Hepatocyte (in vitro differentiated cells): ENCODE measurements at regions not wholly inside any gene's neighbourhood (a gene's known extent, or its start where the extent isn't known, plus 50 kb on each side); places are given as distances from the start of the nearest gene placed in this dataset.

Experiments
- DNase-seq: peaks from one replicate; pipeline ENCODE4 v3.0.0-alpha.2; 2016; ENCODE audit warnings: low spot score
- H2AFZ ChIP-seq: fragments of 200-600 bp; sonication (generic); 2 replicates; pipeline ENCODE4 v1.6.0; 2016; ENCODE audit warnings: antibody characterized with exemption, mild to moderate bottlenecking
- H3K27ac ChIP-seq: fragments of 200-600 bp; sonication (generic); 2 replicates; pipeline ENCODE4 v1.5.1; 2016; ENCODE audit warnings: mild to moderate bottlenecking
- H3K27me3 ChIP-seq: fragments of 200-600 bp; sonication (generic); 2 replicates; pipeline ENCODE4 v1.6.1; 2016
- H3K36me3 ChIP-seq: fragments of 200-600 bp; sonication (generic); replicated peaks from 2 replicates; pipeline ENCODE4 v1.5.1; 2016; ENCODE audit warnings: low read depth; ENCODE audit not compliant: insufficient read depth
- H3K4me1 ChIP-seq: fragments of 200-600 bp; sonication (generic); 2 replicates; pipeline ENCODE4 v1.5.1; 2016; ENCODE audit warnings: mild to moderate bottlenecking, moderate library complexity; ENCODE audit not compliant: insufficient read depth
- H3K4me2 ChIP-seq: fragments of 200-600 bp; sonication (generic); 2 replicates; pipeline ENCODE4 v1.6.0; 2016
- H3K4me3 ChIP-seq: fragments of 200-600 bp; sonication (generic); 2 replicates; pipeline ENCODE4 v1.5.1; 2016; ENCODE audit warnings: mild to moderate bottlenecking
- H3K79me2 ChIP-seq: fragments of 200-600 bp; sonication (generic); 2 replicates; pipeline ENCODE4 v1.6.0; 2017; ENCODE audit warnings: mild to moderate bottlenecking
- H3K9me2 ChIP-seq: fragments of 200-600 bp; sonication (generic); replicated peaks from 2 replicates; pipeline ENCODE4 v1.6.0; 2017; ENCODE audit warnings: mild to moderate bottlenecking; ENCODE audit not compliant: insufficient read depth
- H3K9me3 ChIP-seq: fragments of 200-600 bp; sonication (generic); 2 replicates; pipeline ENCODE4 v1.5.1; 2016; ENCODE audit warnings: low read depth, mild to moderate bottlenecking
- H4K20me1 ChIP-seq: fragments of 200-600 bp; sonication (generic); 2 replicates; pipeline ENCODE4 v1.6.0; 2016; ENCODE audit warnings: mild to moderate bottlenecking; ENCODE audit not compliant: insufficient read depth, poor library complexity, severe bottlenecking
- CTCF ChIP-seq: fragments of 200-600 bp; sonication (generic); IDR thresholded peaks from 2 replicates; pipeline ENCODE4 v1.5.1; 2016; ENCODE audit warnings: antibody characterized with exemption, mild to moderate bottlenecking; ENCODE audit not compliant: poor library complexity
- EZH2 ChIP-seq: fragments of 200-600 bp; sonication (generic); IDR thresholded peaks from 2 replicates; pipeline ENCODE4 v1.6.1; 2016; ENCODE audit warnings: antibody characterized with exemption, mild to moderate bottlenecking, borderline replicate concordance
- EZH2phosphoT487 ChIP-seq: fragments of 200-600 bp; sonication (generic); IDR thresholded peaks from one replicate; pipeline ENCODE4 v1.6.1; 2018; ENCODE audit warnings: antibody characterized with exemption, mild to moderate bottlenecking, low read depth, moderate library complexity; ENCODE audit not compliant: unreplicated experiment, severe bottlenecking
- WGBS: methylation state at CpG from one replicate; pipeline ENCODE4 v1.1.6; 2016; ENCODE audit warnings: low lambda C conversion rate; ENCODE audit errors: missing lambda C conversion rate; 5-methylcytosine and 5-hydroxymethylcytosine counted together

DNA sequence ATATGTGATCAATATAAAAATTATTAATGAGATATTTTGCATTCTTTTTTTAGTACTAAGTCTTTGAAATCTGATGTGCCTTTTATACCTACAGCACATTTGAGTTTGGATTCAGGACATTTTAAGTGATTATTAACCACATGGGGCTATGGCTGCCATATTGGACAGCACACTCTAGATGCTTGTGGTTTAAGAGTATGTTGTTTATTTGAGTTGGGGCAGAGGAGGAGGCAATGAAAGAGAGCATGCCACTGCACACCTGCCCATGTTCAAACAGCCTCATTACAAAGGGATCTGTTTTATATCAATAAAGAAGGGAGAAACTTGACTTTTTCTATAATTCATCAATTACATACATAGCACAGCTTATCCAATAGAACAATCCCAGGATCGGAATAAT lies 99.4 kb upstream of the EDEM3 start:
- Histone ChIP-seq H4K20me1 (no peaks in the 10 kb centered on the region), H3K4me1 (no peaks in the 10 kb centered on the region), H3K27ac (no peak overlapping the region), H3K36me3 (no peaks in the 10 kb centered on the region), H3K9me2 (no peaks in the 10 kb centered on the region), H3K79me2 (no peaks in the 10 kb centered on the region), H3K9me3 (no peaks in the 10 kb centered on the region), H2AFZ (no peak overlapping the region), H3K4me2 (no peak overlapping the region), H3K4me3 (no peak overlapping the region), H3K27me3 (no peaks in the 10 kb centered on the region)
- TF ChIP-seq EZH2 (no peak), EZH2phosphoT487 (no peak)
- no peak for DNase-seq
- WGBS = 100% methylated on average over 1 of the region's 1 CpG

DNA sequence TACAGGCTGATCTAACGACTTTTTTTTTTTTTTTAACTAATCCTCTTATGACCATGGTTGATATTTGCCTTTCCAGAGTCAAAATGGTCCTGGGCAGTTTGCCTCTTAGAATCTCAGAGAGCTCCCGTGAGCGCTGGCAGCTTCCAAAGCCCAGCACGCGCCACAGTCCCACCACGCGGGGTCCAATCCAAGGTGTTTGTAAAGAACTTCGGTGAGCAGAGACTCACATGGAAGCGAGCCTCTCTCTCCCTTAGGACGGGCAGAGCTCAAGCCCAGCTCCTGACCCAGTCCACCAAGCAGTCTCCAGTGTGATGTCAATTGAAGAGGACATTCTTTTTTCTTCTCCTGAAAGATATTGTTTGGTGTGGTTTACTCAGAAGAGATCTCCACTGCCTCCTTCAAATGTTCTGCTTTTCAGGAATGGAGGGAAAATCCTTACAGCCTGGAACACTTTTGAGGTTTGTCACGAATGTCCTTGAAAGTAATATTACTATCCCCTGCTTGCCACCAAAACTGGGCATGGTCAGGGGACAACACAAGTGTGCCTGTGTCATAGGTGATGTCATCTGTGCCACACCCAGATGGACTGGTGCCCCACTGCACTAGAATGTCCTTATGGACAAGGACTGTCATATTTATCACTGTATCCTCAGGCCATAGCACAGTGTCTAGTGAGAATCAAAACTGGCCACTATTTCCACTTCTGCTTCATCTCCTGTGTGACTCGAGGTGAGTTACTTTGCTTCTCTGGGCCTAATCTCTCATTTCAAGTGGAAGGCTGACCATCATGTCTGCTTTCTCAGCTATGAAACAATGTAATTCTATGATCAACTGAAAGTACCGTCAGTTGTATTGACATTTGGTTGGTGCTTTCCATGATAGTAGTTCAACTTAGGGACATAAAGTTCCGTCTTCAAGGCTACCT lies 97.4 kb upstream of the EDEM3 start:
- TF ChIP-seq CTCF = no peak
- no peak for TF ChIP-seq EZH2
- TF ChIP-seq EZH2phosphoT487 = no peak
- Histone ChIP-seq H3K4me1 (no peaks in the 10 kb centered on the region), H3K27ac (no peak overlapping the region), H3K36me3 (no peaks in the 10 kb centered on the region), H3K4me2 (no peak overlapping the region), H3K4me3 (no peak overlapping the region), H4K20me1 (no peaks in the 10 kb centered on the region), H3K9me3 (no peaks in the 10 kb centered on the region), H3K9me2 (no peaks in the 10 kb centered on the region), H3K79me2 (no peaks in the 10 kb centered on the region), H2AFZ (no peak overlapping the region), H3K27me3 (no peaks in the 10 kb centered on the region)
- 90% methylated on average over 14 of the region's 14 CpGs for WGBS
- DNase-seq = no peak

GRCh38 chr1:184843732-184844495 lies 89.3 kb upstream of the EDEM3 start:
- TF ChIP-seq CTCF (no peak), EZH2phosphoT487 (no peak), EZH2 (no peak)
- Histone ChIP-seq H4K20me1 (no peaks in the 10 kb centered on the region), H3K4me3 (no peak overlapping the region), H3K4me1 (no peaks in the 10 kb centered on the region), H2AFZ (no peak overlapping the region), H3K9me2 (no peaks in the 10 kb centered on the region), H3K79me2 (no peaks in the 10 kb centered on the region), H3K27ac (no peak overlapping the region), H3K9me3 (no peaks in the 10 kb centered on the region), H3K36me3 (no peaks in the 10 kb centered on the region), H3K27me3 (no peaks in the 10 kb centered on the region), H3K4me2 (no peak overlapping the region)
- WGBS = 63% methylated on average over 6 of the region's 6 CpGs
- DNase-seq = no peak

- H3K27me3 ChIP-seq = no peaks in the 10 kb centered on the region
- H2AFZ ChIP-seq = no peak overlapping the region
- no peak for DNase-seq
- no peak overlapping the region for H3K27ac ChIP-seq
- H3K79me2 ChIP-seq = no peaks in the 10 kb centered on the region
- H3K4me2 ChIP-seq = no peak overlapping the region
- H4K20me1 ChIP-seq = no peaks in the 10 kb centered on the region
- H3K9me3 ChIP-seq = no peaks in the 10 kb centered on the region
- WGBS = 97% methylated on average over 2 of the region's 2 CpGs
- no peaks in the 10 kb centered on the region for H3K36me3 ChIP-seq
- H3K4me1 ChIP-seq = peaks cover 21% of the 10 kb centered on the region
- no peak for TF ChIP-seq EZH2phosphoT487
- no peak for TF ChIP-seq EZH2
- no peak for TF ChIP-seq CTCF
- no peaks in the 10 kb centered on the region for H3K9me2 ChIP-seq
- no peak overlapping the region for H3K4me3 ChIP-seq
These were observed 85.9 kb upstream of the EDEM3 start for GRCh38 chr1:184840596-184840995.
